ENCODE measurements at regions not wholly inside any gene's neighbourhood (a gene's known extent, or its start where the extent isn't known, plus 50 kb on each side); places are given as distances from the start of the nearest gene placed in this dataset.

GRCh38 chr2:64393383-64394010 lies 60.5 kb upstream of the LGALSL start:
- Histone ChIP-seq H2BK12ac (ENCODE audit: low read depth, low read length) (no peak overlapping the region), H3K79me1 (ENCODE audit: low read depth, low read length) (no peaks in the 10 kb centered on the region), H3K23ac (ENCODE audit: insufficient read length) (no peak overlapping the region), H3K18ac (ENCODE audit: extremely low read depth, low read length) (no peak overlapping the region), H3K36me3 (ENCODE audit: control insufficient read depth in 2 of 4, insufficient read depth in 4 of 4, low read length in 3 of 4) (no peaks in the 10 kb centered on the region; a peak in 1 of 8 replicates), H3K4me1 (replicated peaks in 1 of 4; ENCODE audit: control insufficient read depth in 3 of 4, insufficient read depth in 4 of 4, low read length in 3 of 4) (no peaks in the 10 kb centered on the region), H3K79me2 (ENCODE audit: control insufficient read depth in 1 of 2, insufficient read depth in 2 of 2, low read length in 2 of 2) (no peaks in the 10 kb centered on the region), H2BK5ac (ENCODE audit: low read depth, low read length) (no peak overlapping the region), H2BK20ac (ENCODE audit: low read length) (no peak overlapping the region), H4K5ac (ENCODE audit: insufficient read length, low read depth, low read length) (no peak overlapping the region), H4K91ac (replicated peaks; ENCODE audit: insufficient read length, low read length) (no peak overlapping the region), H2BK15ac (ENCODE audit: low read length) (no peak overlapping the region), H3K56ac (replicated peaks; ENCODE audit: insufficient read length, low read depth, low read length) (no peak overlapping the region), H2BK120ac (replicated peaks; ENCODE audit: low read depth, low read length) (no peak overlapping the region), H3K27me3 (replicated peaks in 1 of 4; ENCODE audit: control insufficient read depth in 3 of 4, extremely low read depth in 1 of 4, insufficient read depth in 3 of 4, low read length in 3 of 4) (no peaks in the 10 kb centered on the region), H3K14ac (ENCODE audit: insufficient read length) (no peak overlapping the region), H2AK5ac (ENCODE audit: low read depth, low read length) (no peak overlapping the region), H3K4ac (replicated peaks; ENCODE audit: insufficient read length, low read depth, low read length) (no peak overlapping the region), H3K9me3 (ENCODE audit: insufficient read depth in 2 of 2, low read depth in 1 of 2, low read length in 1 of 2) (no peaks in the 10 kb centered on the region), H4K8ac (ENCODE audit: extremely low read depth, insufficient read depth, low read length) (no peak overlapping the region), H3K23me2 (ENCODE audit: low read depth, low read length) (no peaks in the 10 kb centered on the region), H3K27ac (ENCODE audit: low read depth, low read length) (no peak overlapping the region), H3K4me2 (ENCODE audit: insufficient read depth in 1 of 2, low read depth in 2 of 2, low read length in 2 of 2) (no peak overlapping the region), H4K20me1 (replicated peaks in 1 of 2; ENCODE audit: control insufficient read depth in 1 of 2, insufficient read depth in 2 of 2, low read length in 2 of 2) (no peaks in the 10 kb centered on the region), H2AFZ (ENCODE audit: low read length) (no peak overlapping the region), H3K4me3 (ENCODE audit: extremely low read depth in 1 of 4, insufficient read depth in 2 of 4, low read depth in 3 of 4, low read length in 4 of 4) (no peak overlapping the region), H3K9ac (replicated peaks in 1 of 4; ENCODE audit: extremely low read depth in 1 of 4, low read depth in 3 of 4, low read length in 3 of 4) (no peak overlapping the region)
- no peak for FAIRE-seq
- WGBS, 2 experiments (ENCODE audit: extremely low coverage in 1 of 2, insufficient coverage in 1 of 2, insufficient read length in 1 of 2, insufficient replicate concordance in 2 of 2, low coverage in 1 of 2, low lambda C conversion rate in 2 of 2, missing lambda C conversion rate in 1 of 2): 91% methylated on average over 3 of the region's 3 CpGs; no CpG with 5 or more reads in 1 of the 2 experiments
- CTCF ChIA-PET (ENCODE audit: partially characterized antibody): interaction anchor here (1.3 kb wide), 1 partner anchor 62 kb away, joined by 3 read pairs; no protein-coding TSS in a partner anchor
- DNase-seq (ENCODE audit: low read depth in 1 of 2, low spot score in 2 of 2): no peak
- POLR2A ChIA-PET (ENCODE audit: partially characterized antibody): no interaction called here
- no peak for TF ChIP-seq POU5F1 (IDR thresholded peaks at IDR 0.05; ENCODE audit: low read depth, low read length)
- no peak for TF ChIP-seq SP1 (IDR thresholded peaks at IDR 0.05; ENCODE audit: low read depth, low read length)
- no peak for TF ChIP-seq SUZ12 (IDR thresholded peaks at IDR 0.05; ENCODE audit: low read length)
- TF ChIP-seq RFX5 (IDR thresholded peaks at IDR 0.05; ENCODE audit: borderline replicate concordance, low read depth, low read length): no peak
- no peak for TF ChIP-seq POLR2A (IDR thresholded peaks at IDR 0.05; ENCODE audit: control extremely low read depth in 1 of 2, low read depth in 2 of 2, low read length in 2 of 2)
- no peak for TF ChIP-seq RAD21 (IDR thresholded peaks at IDR 0.05 in 1 of 2, conservative IDR thresholded peaks at IDR 0.05 in 1 of 2; ENCODE audit: low read depth in 2 of 2, low read length in 2 of 2)
- TF ChIP-seq MAX (IDR thresholded peaks at IDR 0.05): no peak
- no peak for TF ChIP-seq ATF2 (IDR thresholded peaks at IDR 0.05; ENCODE audit: low read length)
- no peak for TF ChIP-seq GTF2F1 (IDR thresholded peaks at IDR 0.05; ENCODE audit: borderline replicate concordance, low read depth, low read length)
- TF ChIP-seq SIX5 (IDR thresholded peaks at IDR 0.05; ENCODE audit: low read depth, low read length): no peak
- TF ChIP-seq KDM5A (IDR thresholded peaks at IDR 0.05; ENCODE audit: low read length): no peak
- TF ChIP-seq JUN (IDR thresholded peaks at IDR 0.05; ENCODE audit: low read depth, low read length): no peak
- no peak for TF ChIP-seq TCF12 (IDR thresholded peaks at IDR 0.05; ENCODE audit: low read depth, low read length)

Data from H1 (cell line).